ENCODE measurements at regions not wholly inside any gene's neighbourhood (a gene's known extent, or its start where the extent isn't known, plus 50 kb on each side); places are given as distances from the start of the nearest gene placed in this dataset.

DNA sequence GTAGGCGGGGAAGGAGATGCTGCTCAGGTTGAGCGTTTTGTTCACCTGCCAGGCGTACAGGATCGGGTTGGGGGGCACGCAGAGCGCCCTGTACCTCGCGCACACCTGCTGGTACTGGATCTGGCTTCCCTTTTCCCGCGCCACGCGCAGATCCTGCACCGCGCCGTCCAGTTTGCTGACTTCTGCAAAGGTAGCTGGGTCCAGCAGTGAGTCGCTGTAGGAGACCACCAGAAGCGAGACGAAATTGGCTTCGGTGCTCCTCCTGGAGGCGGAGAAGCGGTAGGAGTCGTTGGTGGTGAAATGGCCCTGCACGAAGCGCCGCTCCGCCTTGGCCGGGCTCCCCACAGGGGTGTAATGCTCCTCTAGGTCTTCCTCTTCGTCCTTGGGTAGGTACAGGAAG lies 90.7 kb upstream of the RAB18 start:
- H3K4me3 ChIP-seq (ENCODE audit: low read depth, low read length) = no peak overlapping the region
- peaks cover 8% of the 10 kb centered on the region; the same call in 1 of the 2 replicates for H3K9me3 ChIP-seq (ENCODE audit: control insufficient read depth, insufficient read depth, low read length)
- TF ChIP-seq CTCF (IDR thresholded peaks at IDR 0.05; ENCODE audit: low read depth, low read length) = no peak
- ChIA-PET CTCF (no interaction called here), POLR2A (no interaction called here)
- no peaks in the 10 kb centered on the region for H3K27me3 ChIP-seq (ENCODE audit: control insufficient read depth, insufficient read depth, low read length)
- DNase-seq (ENCODE audit: low read depth, low spot score) = no peak
- no peak overlapping the region for H3K27ac ChIP-seq (ENCODE audit: low read depth, low read length)

DNA sequence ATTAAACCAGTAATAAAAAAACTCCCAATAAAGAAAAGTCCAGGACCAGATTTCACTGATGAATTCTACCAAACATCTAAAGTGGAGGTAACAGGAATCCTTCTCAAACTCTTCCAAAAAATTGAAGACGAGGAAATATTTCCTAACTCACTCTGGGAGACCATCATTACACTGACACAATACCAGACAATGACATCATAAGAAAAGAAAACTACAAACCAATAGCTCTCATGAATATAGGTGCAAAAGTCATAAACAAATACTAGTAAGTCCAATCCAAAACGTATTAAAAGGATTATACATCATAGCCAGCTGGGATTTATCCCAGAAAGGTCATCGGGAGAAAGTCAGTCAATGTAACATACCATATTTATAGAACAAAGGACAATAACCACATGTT lies 94.0 kb upstream of the RAB18 start:
- Histone ChIP-seq H3K9me3 (ENCODE audit: control insufficient read depth, insufficient read depth, low read length) (peaks cover 8% of the 10 kb centered on the region; the same call in 1 of the 2 replicates), H3K4me3 (ENCODE audit: low read depth, low read length) (no peak overlapping the region), H3K27ac (ENCODE audit: low read depth, low read length) (no peak overlapping the region), H3K27me3 (ENCODE audit: control insufficient read depth, insufficient read depth, low read length) (no peaks in the 10 kb centered on the region)
- TF ChIP-seq CTCF (IDR thresholded peaks at IDR 0.05; ENCODE audit: low read depth, low read length) = no peak
- DNase-seq (ENCODE audit: low read depth, low spot score) = no peak
- ChIA-PET POLR2A (no interaction called here), CTCF (no interaction called here)

DNA sequence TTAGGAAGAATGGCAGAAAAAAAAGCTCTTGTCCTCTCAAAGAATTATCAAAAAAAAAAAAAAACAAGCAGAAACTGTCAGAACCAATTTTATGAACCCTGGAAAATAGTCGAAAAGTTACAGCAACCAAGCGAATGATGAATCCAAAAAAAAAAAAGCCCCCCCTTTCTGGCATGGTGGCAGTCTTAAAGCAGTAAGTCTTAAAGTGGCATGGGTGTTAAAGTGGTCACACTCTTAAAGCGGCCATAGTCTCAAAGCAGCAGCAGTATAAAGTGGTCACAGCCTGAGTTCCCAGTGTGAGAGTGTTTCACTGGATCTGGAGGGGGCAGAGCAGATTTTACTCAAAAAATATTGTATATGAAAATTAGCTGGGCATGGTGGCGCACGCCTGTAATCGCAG lies 96.8 kb upstream of the RAB18 start:
- ChIA-PET POLR2A (no interaction called here), CTCF (interaction anchor here (0.6 kb wide), 1 partner anchor 382 kb away, joined by 3 read pairs; no protein-coding TSS in a partner anchor)
- TF ChIP-seq CTCF (IDR thresholded peaks at IDR 0.05; ENCODE audit: low read depth, low read length) = no peak
- H3K27ac ChIP-seq (ENCODE audit: low read depth, low read length) = no peak overlapping the region
- H3K27me3 ChIP-seq (ENCODE audit: control insufficient read depth, insufficient read depth, low read length) = no peaks in the 10 kb centered on the region
- no peaks in the 10 kb centered on the region for H3K9me3 ChIP-seq (ENCODE audit: control insufficient read depth, insufficient read depth, low read length)
- H3K4me3 ChIP-seq (ENCODE audit: low read depth, low read length) = no peak overlapping the region
- DNase-seq (ENCODE audit: low read depth, low spot score) = no peak

GRCh38 chr10:27399871-27400270 lies 104.2 kb upstream of the RAB18 start:
- POLR2A ChIA-PET = no interaction called here
- no peak overlapping the region for H3K27ac ChIP-seq (ENCODE audit: low read depth, low read length)
- DNase-seq (ENCODE audit: low read depth, low spot score) = no peak
- H3K4me3 ChIP-seq (ENCODE audit: low read depth, low read length) = no peak overlapping the region
- H3K9me3 ChIP-seq (ENCODE audit: control insufficient read depth, insufficient read depth, low read length) = no peaks in the 10 kb centered on the region
- CTCF ChIA-PET = no interaction called here
- H3K27me3 ChIP-seq (ENCODE audit: control insufficient read depth, insufficient read depth, low read length) = no peaks in the 10 kb centered on the region
- TF ChIP-seq CTCF (IDR thresholded peaks at IDR 0.05; ENCODE audit: low read depth, low read length) = no peak

- Histone ChIP-seq H3K27me3 (ENCODE audit: control insufficient read depth, insufficient read depth, low read length) (no peaks in the 10 kb centered on the region), H3K27ac (ENCODE audit: low read depth, low read length) (no peak overlapping the region), H3K9me3 (ENCODE audit: control insufficient read depth, insufficient read depth, low read length) (no peaks in the 10 kb centered on the region), H3K4me3 (ENCODE audit: low read depth, low read length) (no peak overlapping the region)
- ChIA-PET CTCF (no interaction called here), POLR2A (no interaction called here)
- DNase-seq (ENCODE audit: low read depth, low spot score) = no peak
- no peak for TF ChIP-seq CTCF (IDR thresholded peaks at IDR 0.05; ENCODE audit: low read depth, low read length)
Measured at GRCh38 chr10:27393961-27394360, 110.1 kb upstream of the RAB18 start.
